Tibial nerve (tissue), 4 donors: ENCODE measurements at regions not wholly inside any gene's neighbourhood (a gene's known extent, or its start where the extent isn't known, plus 50 kb on each side); places are given as distances from the start of the nearest gene placed in this dataset.

ENCODE experiments used
- DNase-seq, 2 donors: peaks; one replicate each; pipeline ENCODE4 v3.0.0-alpha.2; 2019; ENCODE audit warnings: low spot score in 2 of 2
- H3K27ac ChIP-seq, 4 donors: fragments of 200-600 bp; sonication (generic) in 3 of 4; one replicate each; pipeline ENCODE4 v1.5.1; 2017 to 2019; ENCODE audit warnings: mild to moderate bottlenecking in 1 of 4
- H3K27me3 ChIP-seq, 2 donors: fragments of 200-600 bp; sonication (generic) in 1 of 2; one replicate each; pipeline versions ENCODE4 v1.5.1 to v1.6.0; 2017 to 2019
- H3K36me3 ChIP-seq, 3 donors: fragments of 200-600 bp; sonication (generic); one replicate each; pipeline ENCODE4 v1.5.1; 2018 to 2019
- H3K4me1 ChIP-seq, 4 donors: fragments of 200-600 bp; sonication (generic) in 3 of 4; one replicate each; pipeline ENCODE4 v1.5.1; 2017 to 2019
- H3K4me3 ChIP-seq, 4 donors: fragments of 200-600 bp; sonication (generic) in 3 of 4; one replicate each; pipeline ENCODE4 v1.5.1; 2017 to 2019; ENCODE audit warnings: mild to moderate bottlenecking in 1 of 4, moderate library complexity in 1 of 4
- H3K9me3 ChIP-seq, 4 donors: fragments of 200-600 bp; sonication (generic) in 3 of 4; one replicate each; pipeline ENCODE4 v1.5.1; 2017 to 2019
- CTCF ChIP-seq, 5 experiments: fragments of 200-600 bp in 3 of 5; fragments of 450-650 bp in 2 of 5; sonication (generic) in 3 of 5; IDR thresholded peaks; one replicate each; pipeline ENCODE4 v1.5.1; 2016 to 2019; ENCODE audit warnings: antibody characterized with exemption in 5 of 5, mild to moderate bottlenecking in 3 of 5, moderate library complexity in 2 of 5
- EP300 ChIP-seq, 2 donors: sonication (generic); formaldehyde crosslinking; IDR thresholded peaks; one replicate each; pipeline ENCODE4 v1.6.1; 2017; ENCODE audit warnings: antibody characterized with exemption in 2 of 2, mild to moderate bottlenecking in 1 of 2
- POLR2A ChIP-seq, 2 donors: fragments of 450-650 bp; IDR thresholded peaks; one replicate each; pipeline ENCODE4 v1.6.1; 2017; ENCODE audit warnings: antibody characterized with exemption in 2 of 2, mild to moderate bottlenecking in 2 of 2, moderate library complexity in 2 of 2
- WGBS, 2 donors: methylation state at CpG; one replicate each; pipeline ENCODE4 v1.1.5; 2018; 5-methylcytosine and 5-hydroxymethylcytosine counted together

GRCh38 chr15:70387993-70388392 is 290.3 kb upstream of the TLE3 start:
- Histone ChIP-seq H3K27me3 (no peaks in the 10 kb centered on the region), H3K4me3 (no peak overlapping the region), H3K27ac (no peak overlapping the region), H3K36me3 (no peaks in the 10 kb centered on the region), H3K9me3 (peaks cover 0 to 3% (median 0%) of the 10 kb centered on the region in 4 donors), H3K4me1 (no peaks in the 10 kb centered on the region)
- TF ChIP-seq CTCF (IDR thresholded peaks at IDR 0.05) = no peak
- TF ChIP-seq POLR2A (IDR thresholded peaks at IDR 0.05) = no peak
- TF ChIP-seq EP300 (IDR thresholded peaks at IDR 0.05) = no peak
- WGBS, 2 donors = 89 to 93% methylated on average over 2 of the region's 2 CpGs
- no peak for DNase-seq

GRCh38 chr15:70387081-70387480 is 289.4 kb upstream of the TLE3 start:
- DNase-seq = no peak

GRCh38 chr15:70385711-70386110 is 288.0 kb upstream of the TLE3 start:
- Histone ChIP-seq H3K27me3 (no peaks in the 10 kb centered on the region), H3K9me3 (peaks cover 0 to 9% (median 1%) of the 10 kb centered on the region in 4 donors), H3K27ac (no peak overlapping the region), H3K36me3 (no peaks in the 10 kb centered on the region), H3K4me1 (no peaks in the 10 kb centered on the region), H3K4me3 (no peak overlapping the region)
- DNase-seq = no peak
- 93 to 99% methylated on average over 8 of the region's 8 CpGs for WGBS, 2 donors
- no peak for TF ChIP-seq EP300 (IDR thresholded peaks at IDR 0.05)
- no peak for TF ChIP-seq POLR2A (IDR thresholded peaks at IDR 0.05)
- no peak for TF ChIP-seq CTCF (IDR thresholded peaks at IDR 0.05)

More at GRCh38 chr15:70387081-70387480, 289.4 kb upstream of the TLE3 start:
- H3K27me3 ChIP-seq = no peaks in the 10 kb centered on the region
- no peak overlapping the region for H3K27ac ChIP-seq
- no peaks in the 10 kb centered on the region for H3K36me3 ChIP-seq
- no peaks in the 10 kb centered on the region for H3K4me1 ChIP-seq
- no peak overlapping the region for H3K4me3 ChIP-seq
- H3K9me3 ChIP-seq = peaks cover 0 to 3% (median 1%) of the 10 kb centered on the region in 4 donors
- 86 to 87% methylated on average over 9 of the region's 9 CpGs for WGBS, 2 donors
- TF ChIP-seq POLR2A (IDR thresholded peaks at IDR 0.05) (no peak), EP300 (IDR thresholded peaks at IDR 0.05) (no peak), CTCF (IDR thresholded peaks at IDR 0.05) (no peak)

GRCh38 chr15:70385052-70385451 is 287.3 kb upstream of the TLE3 start:
- no peak for DNase-seq
- TF ChIP-seq POLR2A (IDR thresholded peaks at IDR 0.05) (no peak), EP300 (IDR thresholded peaks at IDR 0.05) (no peak), CTCF (IDR thresholded peaks at IDR 0.05) (no peak)
- 37 to 67% methylated on average over 6 of the region's 6 CpGs for WGBS, 2 donors
- Histone ChIP-seq H3K27ac (no peak overlapping the region), H3K4me3 (no peak overlapping the region), H3K27me3 (no peaks in the 10 kb centered on the region), H3K4me1 (no peaks in the 10 kb centered on the region), H3K9me3 (peaks cover 0 to 9% (median 0%) of the 10 kb centered on the region in 4 donors), H3K36me3 (no peaks in the 10 kb centered on the region)

GRCh38 chr15:70383856-70384255 is 286.1 kb upstream of the TLE3 start:
- Histone ChIP-seq H3K4me3 (no peak overlapping the region), H3K36me3 (no peaks in the 10 kb centered on the region), H3K9me3 (peaks cover 0 to 9% (median 0%) of the 10 kb centered on the region in 4 donors), H3K4me1 (no peaks in the 10 kb centered on the region), H3K27me3 (no peaks in the 10 kb centered on the region), H3K27ac (no peak overlapping the region)
- TF ChIP-seq CTCF (IDR thresholded peaks at IDR 0.05) (no peak), POLR2A (IDR thresholded peaks at IDR 0.05) (no peak), EP300 (IDR thresholded peaks at IDR 0.05) (no peak)
- 92 to 97% methylated on average over 8 of the region's 8 CpGs for WGBS, 2 donors
- DNase-seq = no peak
